Effector memory CD8-positive, alpha-beta T cell (primary cell): ENCODE measurements at regions not wholly inside any gene's neighbourhood (a gene's known extent, or its start where the extent isn't known, plus 50 kb on each side); places are given as distances from the start of the nearest gene placed in this dataset.
"Not testable (repeated sequence)": the region's sequence is repeated elsewhere in the genome, so short reads cannot be mapped to it uniquely, and the experiment has no call there.

Source experiments
- ATAC-seq: fragments of 150-1000 bp; cut with Tn5 transposase; replicated peaks from 2 replicates; pipeline ENCODE4 v1.10.0; 2021; ENCODE audit warnings: mild to moderate bottlenecking, moderate library complexity
- DNase-seq, 3 experiments: peaks; one replicate each; pipeline ENCODE4 v3.0.0; 2021
- H3K27ac Mint-ChIP-seq, 2 donors: one replicate each; pipeline ENCODE4 v1.8.0; 2022; ENCODE audit warnings: mild to moderate bottlenecking in 2 of 2, mixed read lengths in 2 of 2, moderate library complexity in 2 of 2
- H3K27me3 Mint-ChIP-seq, 2 donors: one replicate each; pipeline ENCODE4 v1.8.0; 2022; ENCODE audit warnings: mixed read lengths in 2 of 2
- H3K36me3 Mint-ChIP-seq: one replicate; pipeline ENCODE4 v1.8.0; 2022; ENCODE audit warnings: mild to moderate bottlenecking, moderate library complexity, mixed read lengths; ENCODE audit not compliant: insufficient read depth
- H3K4me1 Mint-ChIP-seq, 2 donors: one replicate each; pipeline ENCODE4 v1.8.0; 2022; ENCODE audit warnings: low read depth in 2 of 2, mixed read lengths in 2 of 2
- H3K4me3 Mint-ChIP-seq, 2 donors: one replicate each; pipeline ENCODE4 v1.8.0; 2022; ENCODE audit warnings: mild to moderate bottlenecking in 2 of 2, mixed read lengths in 2 of 2, moderate library complexity in 2 of 2
- H3K9me3 Mint-ChIP-seq, 2 donors: one replicate each; pipeline ENCODE4 v1.8.0; 2022; ENCODE audit warnings: mixed read lengths in 2 of 2

- no peak overlapping the region for H3K4me3 Mint-ChIP-seq
- no peak for DNase-seq
Measured at GRCh38 chr5:40453689-40454088, 226.0 kb upstream of the PTGER4 start.

GRCh38 chr5:40452874-40453624, 226.7 kb upstream of the PTGER4 start:
- Mint-ChIP-seq H3K9me3 (peaks cover 2 to 11% of the 10 kb centered on the region in 2 donors), H3K4me1 (no peaks in the 10 kb centered on the region), H3K36me3 (no peaks in the 10 kb centered on the region), H3K4me3 (no peak overlapping the region), H3K27ac (no peak overlapping the region), H3K27me3 (no peaks in the 10 kb centered on the region)
- ATAC-seq, result no peak
- no peak for DNase-seq

More at GRCh38 chr5:40453689-40454088, 226.0 kb upstream of the PTGER4 start:
- peaks cover 2 to 11% of the 10 kb centered on the region in 2 donors for H3K9me3 Mint-ChIP-seq
- no peak overlapping the region for H3K27ac Mint-ChIP-seq
- no peaks in the 10 kb centered on the region for H3K36me3 Mint-ChIP-seq
- H3K4me1 Mint-ChIP-seq, result no peaks in the 10 kb centered on the region
- ATAC-seq, result no peak
- H3K27me3 Mint-ChIP-seq, result no peaks in the 10 kb centered on the region

- peaks cover 3 to 9% of the 10 kb centered on the region in 2 donors for H3K9me3 Mint-ChIP-seq
- ATAC-seq, result no peak
Measured at GRCh38 chr5:40447438-40447837, 232.3 kb upstream of the PTGER4 start.

GRCh38 chr5:40446910-40447309, 232.8 kb upstream of the PTGER4 start:
- Mint-ChIP-seq H3K27ac (no peak overlapping the region), H3K9me3 (peaks cover 0 to 9% of the 10 kb centered on the region in 2 donors), H3K4me3 (no peak overlapping the region)

More at GRCh38 chr5:40447438-40447837, 232.3 kb upstream of the PTGER4 start:
- Mint-ChIP-seq H3K36me3 (no peaks in the 10 kb centered on the region), H3K4me3 (no peak overlapping the region), H3K27me3 (no peaks in the 10 kb centered on the region), H3K27ac (no peak overlapping the region), H3K4me1 (peaks cover 2 to 6% of the 10 kb centered on the region in 2 donors)
- DNase-seq, result no peak

GRCh38 chr5:40442346-40442745, 237.4 kb upstream of the PTGER4 start:
- ATAC-seq, result no peak
- Mint-ChIP-seq H3K9me3 (peaks cover 0 to 9% of the 10 kb centered on the region in 2 donors), H3K27ac (peak overlapping the region; percentile 74 to 91), H3K4me3 (peak overlapping the region; percentile 64 to 70), H3K27me3 (no peaks in the 10 kb centered on the region), H3K4me1 (peaks cover 33 to 41% of the 10 kb centered on the region in 2 donors), H3K36me3 (no peaks in the 10 kb centered on the region)
- DNase-seq, result no peak

More at GRCh38 chr5:40446910-40447309, 232.8 kb upstream of the PTGER4 start:
- Mint-ChIP-seq H3K4me1 (peaks cover 7 to 11% of the 10 kb centered on the region in 2 donors), H3K27me3 (no peaks in the 10 kb centered on the region), H3K36me3 (no peaks in the 10 kb centered on the region)
- no peak for DNase-seq
- no peak for ATAC-seq

GRCh38 chr5:40441733-40442132, 238.0 kb upstream of the PTGER4 start:
- ATAC-seq (peak; percentile 55), DNase-seq (peak; percentile 7 to 35 (median 16))
- Mint-ChIP-seq H3K27ac (peak overlapping the region; percentile 74 to 91), H3K4me1 (peaks cover 37 to 45% of the 10 kb centered on the region in 2 donors), H3K4me3 (peak overlapping the region; percentile 64 to 70), H3K36me3 (no peaks in the 10 kb centered on the region), H3K27me3 (no peaks in the 10 kb centered on the region), H3K9me3 (peaks cover 0 to 9% of the 10 kb centered on the region in 2 donors)

- DNase-seq (no peak), ATAC-seq (no peak)
- H3K27ac Mint-ChIP-seq, result peak overlapping the region; percentile 74 to 91
- H3K9me3 Mint-ChIP-seq, result peaks cover 0 to 9% of the 10 kb centered on the region in 2 donors
- no peaks in the 10 kb centered on the region for H3K27me3 Mint-ChIP-seq
- peak overlapping the region; percentile 64 to 70 for H3K4me3 Mint-ChIP-seq
- peaks cover 45 to 54% of the 10 kb centered on the region in 2 donors for H3K4me1 Mint-ChIP-seq
- no peaks in the 10 kb centered on the region for H3K36me3 Mint-ChIP-seq
Measured at GRCh38 chr5:40440746-40441145, 239.0 kb upstream of the PTGER4 start.

- not testable (repeated sequence) for H3K9me3 Mint-ChIP-seq, H3K36me3 Mint-ChIP-seq, H3K4me3 Mint-ChIP-seq, ATAC-seq, H3K27me3 Mint-ChIP-seq, DNase-seq
- peaks cover 53 to 64% of the 10 kb centered on the region in 2 donors for H3K4me1 Mint-ChIP-seq
- H3K27ac Mint-ChIP-seq, result peak overlapping the region; percentile 31 to 66
Measured at GRCh38 chr5:40439103-40439502, 240.6 kb upstream of the PTGER4 start.

- peak overlapping the region in 1 of 2 donors; percentile 66 for H3K27ac Mint-ChIP-seq
- ATAC-seq, H3K9me3 Mint-ChIP-seq, H3K4me3 Mint-ChIP-seq, H3K27me3 Mint-ChIP-seq, H3K36me3 Mint-ChIP-seq, DNase-seq: not testable (repeated sequence)
- H3K4me1 Mint-ChIP-seq, result peaks cover 53 to 64% of the 10 kb centered on the region in 2 donors
Measured at GRCh38 chr5:40438646-40439045, 241.1 kb upstream of the PTGER4 start.

GRCh38 chr5:40437452-40437861, 242.3 kb upstream of the PTGER4 start:
- peaks cover 51 to 58% of the 10 kb centered on the region in 2 donors for H3K4me1 Mint-ChIP-seq
- DNase-seq (peak in 2 of 3 experiments; percentile 15 to 29), ATAC-seq (peak; percentile 63)
- no peaks in the 10 kb centered on the region for H3K27me3 Mint-ChIP-seq
- H3K4me3 Mint-ChIP-seq, result peak overlapping the region; percentile 54 to 80
- peak overlapping the region; percentile 86 to 98 for H3K27ac Mint-ChIP-seq
- no peaks in the 10 kb centered on the region for H3K36me3 Mint-ChIP-seq
- H3K9me3 Mint-ChIP-seq, result peaks cover 0 to 2% of the 10 kb centered on the region in 2 donors

GRCh38 chr5:40436535-40437237, 243.0 kb upstream of the PTGER4 start:
- peaks cover 0 to 2% of the 10 kb centered on the region in 2 donors for H3K9me3 Mint-ChIP-seq
- DNase-seq (peak; percentile 40 to 55 (median 42)), ATAC-seq (peak; percentile 80)
- H3K27me3 Mint-ChIP-seq, result no peaks in the 10 kb centered on the region
- peaks cover 44 to 51% of the 10 kb centered on the region in 2 donors for H3K4me1 Mint-ChIP-seq
- no peaks in the 10 kb centered on the region for H3K36me3 Mint-ChIP-seq
- peak overlapping the region; percentile 54 to 80 for H3K4me3 Mint-ChIP-seq
- peak overlapping the region; percentile 86 to 98 for H3K27ac Mint-ChIP-seq

- ATAC-seq, H3K9me3 Mint-ChIP-seq, H3K27me3 Mint-ChIP-seq, H3K36me3 Mint-ChIP-seq, DNase-seq: not testable (repeated sequence)
- peaks cover 34 to 41% of the 10 kb centered on the region in 2 donors for H3K4me1 Mint-ChIP-seq
- peak overlapping the region; percentile 54 to 80 for H3K4me3 Mint-ChIP-seq
- H3K27ac Mint-ChIP-seq, result peak overlapping the region; percentile 86 to 98
Measured at GRCh38 chr5:40435706-40436105, 244.0 kb upstream of the PTGER4 start.

- H3K27ac Mint-ChIP-seq, result no peak overlapping the region
Measured at GRCh38 chr5:40432836-40433235, 246.9 kb upstream of the PTGER4 start.

More at GRCh38 chr5:40432836-40433235, 246.9 kb upstream of the PTGER4 start:
- no peak for DNase-seq
- Mint-ChIP-seq H3K27me3 (no peaks in the 10 kb centered on the region), H3K36me3 (no peaks in the 10 kb centered on the region), H3K9me3 (no peaks in the 10 kb centered on the region), H3K4me1 (peaks cover 44 to 50% of the 10 kb centered on the region in 2 donors), H3K4me3 (no peak overlapping the region)
- no peak for ATAC-seq
